Liver (tissue), 8 donors: ENCODE measurements at regions not wholly inside any gene's neighbourhood (a gene's known extent, or its start where the extent isn't known, plus 50 kb on each side); places are given as distances from the start of the nearest gene placed in this dataset.

Source experiments
- DNase-seq: peaks from one replicate; pipeline ENCODE4 v3.0.0-alpha.2; 2017; ENCODE audit warnings: low spot score
- H3K27ac ChIP-seq, 2 donors: one replicate each; pipeline ENCODE4 v1.7.0; 2013; ENCODE audit warnings: inconsistent platforms in 2 of 2, low read length in 2 of 2, control low read depth in 1 of 2, low read depth in 1 of 2, mild to moderate bottlenecking in 1 of 2
- H3K27me3 ChIP-seq, 4 donors: one replicate each; pipeline versions ENCODE4 v1.6.1 to v1.7.0; 2013; ENCODE audit warnings: low read length in 3 of 4, inconsistent platforms in 1 of 4, mild to moderate bottlenecking in 1 of 4, moderate library complexity in 1 of 4; ENCODE audit not compliant: control insufficient read depth in 4 of 4, insufficient read depth in 4 of 4
- H3K36me3 ChIP-seq, 4 donors: one replicate each; pipeline versions ENCODE4 v1.6.1 to v1.7.0; 2013; ENCODE audit warnings: low read length in 3 of 4, mild to moderate bottlenecking in 3 of 4, low read depth in 1 of 4, moderate library complexity in 1 of 4; ENCODE audit not compliant: control insufficient read depth in 4 of 4, insufficient read depth in 3 of 4
- H3K4me1 ChIP-seq, 4 donors: one replicate each; pipeline versions ENCODE4 v1.6.1 to v1.7.0; 2013; ENCODE audit warnings: low read length in 3 of 4, mild to moderate bottlenecking in 3 of 4, moderate library complexity in 1 of 4; ENCODE audit not compliant: control insufficient read depth in 4 of 4, insufficient read depth in 4 of 4
- H3K4me3 ChIP-seq, 3 donors: one replicate each; pipeline versions ENCODE4 v1.6.1 to v1.7.0; 2013; ENCODE audit warnings: low read length in 3 of 3, control low read depth in 1 of 3, low read depth in 1 of 3, mild to moderate bottlenecking in 1 of 3
- H3K9ac ChIP-seq, 2 donors: one replicate each; pipeline ENCODE4 v1.7.0; 2013; ENCODE audit warnings: low read length in 2 of 2, mild to moderate bottlenecking in 2 of 2, moderate library complexity in 2 of 2, control low read depth in 1 of 2, low read depth in 1 of 2
- H3K9me3 ChIP-seq, 4 donors: one replicate each; pipeline versions ENCODE4 v1.6.1 to v1.7.0; 2013; ENCODE audit warnings: low read length in 3 of 4; ENCODE audit not compliant: control insufficient read depth in 4 of 4
- ATF3 ChIP-seq: IDR thresholded peaks from 2 replicates; pipeline ENCODE4 v1.6.1; 2016; ENCODE audit warnings: antibody characterized with exemption
- CTCF ChIP-seq: fragments of 150-350 bp; IDR thresholded peaks from 2 replicates; pipeline ENCODE4 v1.5.1; 2017; ENCODE audit warnings: improper control_type of control experiment, low read depth, low read length; ENCODE audit not compliant: missing input control
- FOXA1 ChIP-seq: IDR thresholded peaks from 2 replicates; pipeline ENCODE4 v1.6.1; 2016; ENCODE audit warnings: antibody characterized with exemption
- FOXA2 ChIP-seq: IDR thresholded peaks from 2 replicates; pipeline ENCODE4 v1.6.1; 2016; ENCODE audit warnings: antibody characterized with exemption
- GABPA ChIP-seq, 2 donors: IDR thresholded peaks in 1 of 2; conservative IDR thresholded peaks in 1 of 2; 2 replicates each; pipeline ENCODE4 v1.6.1; 2016; ENCODE audit warnings: antibody characterized with exemption in 2 of 2, mild to moderate bottlenecking in 1 of 2, moderate library complexity in 1 of 2
- HNF4A ChIP-seq, 2 donors: conservative IDR thresholded peaks; 2 replicates each; pipeline ENCODE4 v1.6.1; 2016; ENCODE audit warnings: antibody characterized with exemption in 2 of 2, mild to moderate bottlenecking in 2 of 2
- MAX ChIP-seq: IDR thresholded peaks from 2 replicates; pipeline ENCODE4 v1.6.1; 2016; ENCODE audit warnings: antibody characterized with exemption
- NR2F2 ChIP-seq: IDR thresholded peaks from 2 replicates; pipeline ENCODE4 v1.6.1; 2016; ENCODE audit warnings: antibody characterized with exemption
- REST ChIP-seq: IDR thresholded peaks from 2 replicates; pipeline ENCODE4 v1.6.1; 2016; ENCODE audit warnings: antibody characterized with exemption, mild to moderate bottlenecking
- RXRA ChIP-seq, 2 donors: IDR thresholded peaks; 2 replicates each; pipeline ENCODE4 v1.6.1; 2017 to 2018; ENCODE audit warnings: antibody characterized with exemption in 2 of 2, mild to moderate bottlenecking in 1 of 2
- SP1 ChIP-seq: IDR thresholded peaks from 2 replicates; pipeline ENCODE4 v1.6.1; 2018; ENCODE audit warnings: antibody characterized with exemption, mild to moderate bottlenecking
- YY1 ChIP-seq: IDR thresholded peaks from 2 replicates; pipeline ENCODE4 v1.6.1; 2016; ENCODE audit warnings: antibody characterized with exemption, mild to moderate bottlenecking
- ZBTB33 ChIP-seq: IDR thresholded peaks from 2 replicates; pipeline ENCODE4 v1.6.1; 2016; ENCODE audit warnings: antibody characterized with exemption
- WGBS: extraction: QIAGEN DNeasy Blood & Tissue Kit; methylation state at CpG from one replicate; pipeline ENCODE4 v1.1.7; 2013; 5-methylcytosine and 5-hydroxymethylcytosine counted together
- donor health status: healthy.
- donor health status: healthy.
- donor health status: healthy.
- donor health status: healthy.
- donor health status: healthy.

GRCh38 chr13:103178986-103179943 is 113.0 kb upstream of the SLC10A2 start:
- no peak overlapping the region for H3K27ac ChIP-seq
- no peaks in the 10 kb centered on the region for H3K9me3 ChIP-seq
- 79% methylated on average over 10 of the region's 10 CpGs for WGBS
- H3K27me3 ChIP-seq: peaks cover 0 to 3% (median 0%) of the 10 kb centered on the region in 4 donors
- H3K9ac ChIP-seq: no peak overlapping the region
- no peaks in the 10 kb centered on the region for H3K36me3 ChIP-seq
- H3K4me1 ChIP-seq: no peaks in the 10 kb centered on the region
- no peak overlapping the region for H3K4me3 ChIP-seq
- TF ChIP-seq SP1: no peak
- TF ChIP-seq ZBTB33: no peak
- no peak for TF ChIP-seq NR2F2
- no peak for TF ChIP-seq FOXA2
- no peak for TF ChIP-seq REST
- TF ChIP-seq YY1: no peak
- TF ChIP-seq CTCF: no peak
- no peak for TF ChIP-seq HNF4A (conservative IDR thresholded peaks at IDR 0.05)
- no peak for DNase-seq

- Histone ChIP-seq H3K27ac (no peak overlapping the region), H3K9ac (no peak overlapping the region), H3K27me3 (peaks cover 0 to 6% (median 0%) of the 10 kb centered on the region in 4 donors), H3K4me1 (no peaks in the 10 kb centered on the region), H3K36me3 (no peaks in the 10 kb centered on the region), H3K4me3 (no peak overlapping the region), H3K9me3 (no peaks in the 10 kb centered on the region)
- no peak for DNase-seq
- TF ChIP-seq RXRA (IDR thresholded peaks at IDR 0.05): no peak
- no peak for TF ChIP-seq MAX
- TF ChIP-seq HNF4A (conservative IDR thresholded peaks at IDR 0.05): no peak
- no peak for TF ChIP-seq CTCF
- TF ChIP-seq FOXA1: no peak
- no peak for TF ChIP-seq GABPA (IDR thresholded peaks at IDR 0.05 in 1 of 2, conservative IDR thresholded peaks at IDR 0.05 in 1 of 2)
- no peak for TF ChIP-seq YY1
- no peak for TF ChIP-seq ATF3
- no peak for TF ChIP-seq SP1
- 81% methylated on average over 6 of the region's 6 CpGs for WGBS
Observed at GRCh38 chr13:103174966-103175365, 108.7 kb upstream of the SLC10A2 start.
